GM19467 (cell line): ENCODE measurements at regions not wholly inside any gene's neighbourhood (a gene's known extent, or its start where the extent isn't known, plus 50 kb on each side); places are given as distances from the start of the nearest gene placed in this dataset.
"Not testable (repeated sequence)": the region's sequence is repeated elsewhere in the genome, so short reads cannot be mapped to it uniquely, and the experiment has no call there.

ENCODE experiments used
- ATAC-seq: cut with Tn5 transposase; IDR thresholded peaks from one replicate; pipeline ENCODE4 v1.9.1; 2021; ENCODE audit warnings: mild to moderate bottlenecking, moderate library complexity; ENCODE audit not compliant: unreplicated experiment

GRCh38 chr18:52131845-52132244 is 208.2 kb upstream of the DCC start:
- no peak for ATAC-seq

- no peak for ATAC-seq
Measured at GRCh38 chr18:52136532-52136931, 203.5 kb upstream of the DCC start.

- ATAC-seq: no peak
Measured at GRCh38 chr18:52140986-52141385, 199.0 kb upstream of the DCC start.

DNA sequence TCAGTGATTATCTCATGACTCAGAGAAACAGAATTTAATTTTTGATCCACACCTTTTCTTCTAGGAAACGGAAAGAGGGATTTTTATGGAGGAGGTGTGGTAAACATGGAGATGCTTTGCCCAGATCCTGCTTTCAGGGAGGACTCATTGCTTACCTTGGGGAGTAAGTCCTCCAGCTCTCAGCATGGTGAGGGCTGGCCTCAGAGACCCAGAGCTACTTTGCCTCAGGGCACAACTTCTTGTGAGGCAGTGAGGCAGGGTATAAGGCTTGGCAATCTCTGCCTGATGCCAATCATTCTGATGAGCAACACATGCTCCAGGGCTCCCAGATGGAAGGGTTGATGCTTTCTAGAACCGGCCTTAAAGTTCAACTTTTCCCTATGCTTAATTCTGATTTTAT is 189.9 kb upstream of the DCC start:
- ATAC-seq: no peak

- ATAC-seq: no peak
Measured at GRCh38 chr18:52152036-52152435, 188.0 kb upstream of the DCC start.

- no peak for ATAC-seq
Measured at GRCh38 chr18:52156166-52156565, 183.8 kb upstream of the DCC start.

DNA sequence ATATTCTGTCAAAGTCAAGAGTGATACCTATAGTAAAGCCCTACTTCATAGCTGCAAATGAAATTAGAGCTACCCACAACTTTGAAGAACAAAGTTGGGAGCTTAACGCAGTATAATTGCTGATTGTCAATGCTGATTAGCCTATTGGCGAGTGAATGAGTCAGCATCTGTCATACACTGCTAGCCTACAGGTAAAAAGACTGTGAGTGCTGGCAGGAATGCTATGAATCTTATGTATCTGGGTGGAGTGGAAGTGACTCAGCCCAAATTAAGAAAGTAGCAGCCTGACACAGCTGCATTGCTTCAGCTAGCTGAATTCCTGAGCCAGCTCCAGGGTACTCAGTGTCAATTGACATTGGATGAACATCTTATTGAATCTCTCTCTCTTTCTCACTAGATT is 179.4 kb upstream of the DCC start:
- ATAC-seq: no peak

GRCh38 chr18:52163478-52163877 is 176.5 kb upstream of the DCC start:
- no peak for ATAC-seq

DNA sequence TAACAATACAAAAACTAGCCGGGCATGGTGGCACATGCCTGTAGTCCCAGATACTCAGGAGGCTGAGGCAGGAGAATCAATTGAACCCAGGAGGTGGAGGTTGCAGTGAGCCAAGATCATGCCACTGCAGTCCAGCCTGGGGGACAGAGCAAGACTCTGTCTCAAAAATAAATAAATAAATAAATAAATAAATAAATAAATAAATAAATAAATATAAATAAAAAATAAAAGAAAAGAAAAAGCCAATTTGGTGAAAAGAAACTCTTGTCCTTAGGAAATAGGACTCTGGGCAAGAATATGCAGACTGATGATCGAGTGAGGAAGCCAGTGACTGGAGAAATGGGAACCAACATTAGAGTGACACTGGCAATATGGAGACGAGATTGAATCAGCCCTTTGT is 171.9 kb upstream of the DCC start:
- not testable (repeated sequence) for ATAC-seq

DNA sequence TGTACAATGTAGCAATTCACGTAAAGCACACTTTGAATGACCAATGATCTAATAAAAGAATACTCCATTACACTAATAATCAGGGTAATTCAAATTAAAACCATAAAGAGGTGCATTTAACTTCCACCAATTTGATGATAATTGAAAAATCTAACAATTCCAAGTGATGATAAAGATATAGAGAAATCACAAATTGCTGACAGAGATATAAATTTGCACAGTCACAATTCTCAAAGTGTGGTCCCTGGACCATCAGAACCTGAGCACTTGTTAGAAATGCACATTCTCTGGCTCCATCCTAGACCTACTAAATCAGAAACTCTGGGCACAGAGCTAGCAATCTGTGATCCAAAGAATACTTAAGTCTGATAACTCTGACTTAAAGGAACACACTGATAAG is 165.8 kb upstream of the DCC start:
- ATAC-seq: no peak

- ATAC-seq: no peak
Measured at GRCh38 chr18:52175406-52175805, 164.6 kb upstream of the DCC start.

GRCh38 chr18:52183107-52183506 is 156.9 kb upstream of the DCC start:
- ATAC-seq: no peak

GRCh38 chr18:52190195-52190594 is 149.8 kb upstream of the DCC start:
- no peak for ATAC-seq

DNA sequence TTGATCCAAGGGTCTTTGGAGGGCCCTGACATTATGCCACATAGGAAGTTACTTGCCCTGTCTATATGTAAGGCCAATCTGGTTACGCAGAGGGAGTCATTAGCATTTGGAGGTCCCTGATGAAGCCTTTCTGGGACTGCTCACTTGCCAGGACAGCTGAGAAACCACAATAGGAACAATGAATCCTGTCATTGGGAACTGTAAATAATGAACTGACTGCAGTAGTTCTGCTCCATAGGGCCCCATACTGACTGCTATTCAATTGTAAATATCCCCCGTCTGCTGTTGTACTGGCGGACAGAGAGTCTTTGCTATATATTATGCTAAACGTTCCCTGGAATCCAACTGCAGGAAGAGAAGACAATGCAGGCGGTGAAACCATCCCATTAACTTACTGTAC is 149.4 kb upstream of the DCC start:
- no peak for ATAC-seq

DNA sequence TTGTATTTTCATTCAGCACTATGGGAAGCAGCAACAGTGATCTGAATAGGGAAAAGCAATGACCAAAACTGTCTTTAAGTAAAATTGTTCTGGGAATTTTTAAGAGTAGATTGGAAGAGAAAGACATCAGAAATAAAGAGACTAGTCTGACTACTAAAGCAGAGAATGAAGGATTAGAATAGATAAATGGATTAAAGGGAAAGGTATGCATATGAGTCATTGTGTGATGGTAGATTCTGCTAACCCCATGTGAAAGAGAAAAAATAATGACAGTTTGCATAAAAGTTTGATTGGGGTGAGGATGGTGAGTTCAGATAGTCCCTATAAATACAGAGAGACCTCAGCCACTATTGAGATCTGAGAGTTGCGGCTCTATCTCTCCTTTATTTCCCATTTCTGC is 139.6 kb upstream of the DCC start:
- ATAC-seq: no peak

DNA sequence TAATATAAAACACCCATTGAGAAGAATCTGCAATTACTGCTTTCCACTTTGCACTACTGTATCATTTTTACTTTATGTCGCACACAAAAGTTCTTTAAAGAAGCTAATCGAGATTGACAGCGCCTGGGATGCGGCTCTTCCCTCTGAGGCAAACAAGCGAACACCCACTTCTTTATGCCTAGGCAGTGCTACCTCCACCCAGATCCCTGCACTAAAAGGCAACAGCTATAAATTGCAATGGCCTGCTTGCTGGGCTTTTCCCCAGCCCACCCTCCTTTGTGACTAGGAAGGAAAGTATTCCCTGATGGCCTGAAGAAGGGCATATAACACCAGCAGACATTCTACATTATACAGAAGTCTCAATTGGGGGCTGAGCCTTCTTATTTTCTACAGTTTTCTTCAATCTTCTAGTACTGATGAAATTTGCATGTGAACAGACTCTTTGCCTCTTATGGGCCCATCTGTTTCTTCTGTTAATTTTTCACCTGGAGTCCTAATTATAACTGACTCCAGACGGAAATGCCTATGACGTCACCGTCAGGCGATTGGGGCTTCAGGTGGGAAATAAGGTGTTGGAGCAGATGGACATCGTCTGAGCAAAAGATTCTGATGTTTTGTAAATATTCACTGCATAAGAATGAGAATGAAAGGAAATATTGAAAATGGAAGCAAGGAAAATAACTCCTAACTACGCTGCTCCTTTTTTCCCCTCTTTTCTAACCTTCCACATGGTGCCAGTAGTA is 138.9 kb upstream of the DCC start:
- ATAC-seq: no peak

GRCh38 chr18:52208646-52209045 is 131.4 kb upstream of the DCC start:
- ATAC-seq: no peak

GRCh38 chr18:52216109-52216508 is 123.9 kb upstream of the DCC start:
- no peak for ATAC-seq

DNA sequence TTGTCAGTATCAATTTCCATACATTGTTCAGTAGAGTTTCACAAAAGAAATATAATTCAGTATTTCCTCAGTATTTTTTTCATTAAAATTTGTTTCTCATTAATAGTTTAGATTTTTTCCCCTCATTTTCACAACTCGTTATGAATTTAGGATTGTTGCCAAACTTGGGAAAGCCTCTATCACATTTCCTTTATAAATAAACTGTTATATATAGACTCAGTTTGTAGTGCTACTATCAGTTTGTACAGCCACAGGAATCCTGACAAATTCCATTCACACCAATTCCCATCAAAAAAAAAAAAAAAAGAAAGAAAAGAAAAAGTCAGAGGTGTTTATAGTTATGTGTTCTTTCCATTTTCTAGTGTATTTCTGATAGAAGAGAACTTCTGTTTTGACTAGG is 123.3 kb upstream of the DCC start:
- no peak for ATAC-seq

GRCh38 chr18:52219102-52219501 is 120.9 kb upstream of the DCC start:
- no peak for ATAC-seq

DNA sequence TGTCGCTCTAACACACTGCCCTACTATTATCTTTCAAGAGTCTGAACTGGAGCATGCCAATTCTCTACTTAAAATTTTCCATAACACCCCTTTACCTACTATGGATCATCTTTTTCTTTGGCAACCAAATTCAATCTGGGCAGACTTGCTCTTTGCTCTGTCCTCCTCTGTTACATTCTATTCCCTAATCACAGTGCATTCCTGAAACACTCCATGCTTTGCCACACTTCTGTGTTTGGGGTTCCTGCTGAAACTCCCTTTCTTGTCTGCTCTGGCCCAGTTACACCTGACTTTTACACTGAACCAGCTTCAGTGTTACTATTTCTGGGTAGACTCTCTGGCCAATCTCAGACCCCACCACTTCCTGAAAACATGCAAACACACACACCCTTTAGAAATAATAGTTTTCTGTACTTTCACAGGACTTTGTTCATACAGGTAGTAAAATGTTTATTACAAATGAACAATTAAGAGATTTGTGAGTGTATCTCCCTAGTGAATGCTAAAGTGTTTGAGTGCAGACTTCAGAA is 119.9 kb upstream of the DCC start:
- no peak for ATAC-seq

GRCh38 chr18:52222211-52222610 is 117.8 kb upstream of the DCC start:
- ATAC-seq: no peak

DNA sequence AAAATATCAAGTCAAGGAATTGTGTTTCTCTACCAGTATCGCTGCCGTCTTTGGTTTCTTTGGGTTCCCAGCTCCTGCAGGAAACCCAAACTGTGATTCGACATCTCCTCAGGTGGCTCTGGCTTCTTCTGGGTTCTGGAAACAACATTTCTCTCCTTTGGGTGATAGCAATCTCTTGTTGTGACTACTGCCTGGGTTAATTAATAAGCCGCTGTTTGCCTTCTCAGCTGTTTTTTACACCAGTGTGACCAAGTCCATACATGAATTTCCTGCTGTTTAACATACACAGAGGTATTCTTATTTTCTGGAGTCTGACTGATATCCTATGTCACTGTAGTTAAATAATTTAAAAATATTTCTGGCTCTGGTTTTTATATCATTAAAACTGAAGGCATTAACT is 112.5 kb upstream of the DCC start:
- no peak for ATAC-seq
